Brain microvascular endothelial cell (primary cell): ENCODE measurements at regions not wholly inside any gene's neighbourhood (a gene's known extent, or its start where the extent isn't known, plus 50 kb on each side); places are given as distances from the start of the nearest gene placed in this dataset.

ENCODE experiments used
- DNase-seq: peaks from one replicate; pipeline ENCODE4 v3.0.0-alpha.2; 2020
- H3K27ac ChIP-seq: fragments of 250-450 bp; sonication (Bioruptor Pico); 2 replicates; pipeline ENCODE4 v1.5.1; 2020; ENCODE audit warnings: mild to moderate bottlenecking, moderate library complexity
- H3K27me3 ChIP-seq: fragments of 250-450 bp; sonication (Bioruptor Pico); replicated peaks from 2 replicates; pipeline ENCODE4 v1.5.1; 2020; ENCODE audit warnings: mild to moderate bottlenecking
- H3K36me3 ChIP-seq: fragments of 250-450 bp; sonication (Bioruptor Pico); replicated peaks from 2 replicates; pipeline ENCODE4 v1.5.1; 2020; ENCODE audit warnings: mild to moderate bottlenecking
- H3K4me3 ChIP-seq: 2 replicates; pipeline ENCODE4 v1.5.1; 2011; ENCODE audit warnings: low read depth, mild to moderate bottlenecking, control low read depth, low read length, moderate library complexity
- in situ Hi-C: cut with HindIII; loops from 2 replicates; pipeline ENCODE4 v1.10.0; 2017; ENCODE audit warnings: low sequenced_read_pairs, low pct_ligation_motif_present
- TF ChIP-seq, protein P1 (sequence below): IDR thresholded peaks from 2 replicates; pipeline ENCODE4 v1.5.1; 2011; ENCODE audit warnings: low read depth, mild to moderate bottlenecking, moderate library complexity, low read length, control low read depth, inconsistent platforms; ENCODE audit errors: missing control alignments

- H3K4me3 ChIP-seq: no peak overlapping the region
- no peak overlapping the region for H3K27ac ChIP-seq
- H3K27me3 ChIP-seq: no peaks in the 10 kb centered on the region
- H3K36me3 ChIP-seq: no peaks in the 10 kb centered on the region
- in situ Hi-C loops: no loop called here
- TF ChIP-seq, protein P1, sequence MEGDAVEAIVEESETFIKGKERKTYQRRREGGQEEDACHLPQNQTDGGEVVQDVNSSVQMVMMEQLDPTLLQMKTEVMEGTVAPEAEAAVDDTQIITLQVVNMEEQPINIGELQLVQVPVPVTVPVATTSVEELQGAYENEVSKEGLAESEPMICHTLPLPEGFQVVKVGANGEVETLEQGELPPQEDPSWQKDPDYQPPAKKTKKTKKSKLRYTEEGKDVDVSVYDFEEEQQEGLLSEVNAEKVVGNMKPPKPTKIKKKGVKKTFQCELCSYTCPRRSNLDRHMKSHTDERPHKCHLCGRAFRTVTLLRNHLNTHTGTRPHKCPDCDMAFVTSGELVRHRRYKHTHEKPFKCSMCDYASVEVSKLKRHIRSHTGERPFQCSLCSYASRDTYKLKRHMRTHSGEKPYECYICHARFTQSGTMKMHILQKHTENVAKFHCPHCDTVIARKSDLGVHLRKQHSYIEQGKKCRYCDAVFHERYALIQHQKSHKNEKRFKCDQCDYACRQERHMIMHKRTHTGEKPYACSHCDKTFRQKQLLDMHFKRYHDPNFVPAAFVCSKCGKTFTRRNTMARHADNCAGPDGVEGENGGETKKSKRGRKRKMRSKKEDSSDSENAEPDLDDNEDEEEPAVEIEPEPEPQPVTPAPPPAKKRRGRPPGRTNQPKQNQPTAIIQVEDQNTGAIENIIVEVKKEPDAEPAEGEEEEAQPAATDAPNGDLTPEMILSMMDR: no peak
- no peak for DNase-seq
Observed at GRCh38 chr5:39631958-39632357, 207.2 kb upstream of the DAB2 start.

DNA sequence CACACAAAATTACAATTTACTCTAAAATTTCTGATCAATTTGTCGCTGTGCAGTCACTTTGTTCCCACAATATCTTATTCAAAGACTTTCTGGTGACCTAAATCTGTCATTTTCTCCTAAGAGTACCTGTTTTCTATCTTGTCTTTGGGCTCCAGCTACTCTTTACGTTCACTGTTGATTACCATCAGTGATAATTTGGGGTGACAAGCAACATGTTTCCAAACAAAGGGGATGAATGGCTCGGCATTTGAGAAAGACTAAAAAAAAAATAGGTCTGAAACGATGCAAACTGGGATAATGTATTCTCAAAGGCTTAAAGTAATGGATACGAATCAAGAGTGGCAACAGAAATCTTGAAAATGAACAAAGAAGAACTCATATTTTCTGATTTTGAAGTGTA is 205.2 kb upstream of the DAB2 start:
- TF ChIP-seq, protein P1: no peak
- in situ Hi-C loops: no loop called here
- no peaks in the 10 kb centered on the region for H3K27me3 ChIP-seq
- no peak overlapping the region for H3K27ac ChIP-seq
- no peak for DNase-seq
- no peak overlapping the region for H3K4me3 ChIP-seq
- no peaks in the 10 kb centered on the region for H3K36me3 ChIP-seq

GRCh38 chr5:39628348-39628747 is 203.6 kb upstream of the DAB2 start:
- in situ Hi-C loops: no loop called here
- Histone ChIP-seq H3K36me3 (no peaks in the 10 kb centered on the region), H3K27ac (no peak overlapping the region), H3K27me3 (no peaks in the 10 kb centered on the region), H3K4me3 (no peak overlapping the region)
- no peak for DNase-seq
- TF ChIP-seq, protein P1: no peak

DNA sequence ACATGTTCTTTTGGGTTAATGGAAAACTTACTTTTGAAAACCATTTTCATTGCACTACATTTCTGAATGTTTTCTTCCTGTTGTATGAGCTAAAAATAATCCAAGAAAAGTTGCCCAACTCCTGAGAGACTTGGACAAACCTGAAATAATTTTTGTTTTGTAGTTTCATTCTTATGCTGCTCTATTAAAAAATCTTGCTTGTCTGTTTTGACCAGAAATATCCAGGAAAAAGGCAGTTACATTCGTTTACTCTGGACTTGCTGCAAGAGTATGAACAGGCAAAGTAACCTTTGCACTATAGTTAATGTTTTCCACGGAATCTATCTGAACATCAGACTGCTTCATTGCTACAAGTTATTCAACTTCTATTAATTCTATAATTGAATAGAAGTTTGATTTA is 200.1 kb upstream of the DAB2 start:
- no peak for DNase-seq
- Histone ChIP-seq H3K27me3 (no peaks in the 10 kb centered on the region), H3K27ac (no peak overlapping the region), H3K36me3 (no peaks in the 10 kb centered on the region), H3K4me3 (no peak overlapping the region)
- in situ Hi-C loops: no loop called here
- TF ChIP-seq, protein P1: no peak

- peak; percentile 34 for DNase-seq
- no peak overlapping the region for H3K4me3 ChIP-seq
- no peaks in the 10 kb centered on the region for H3K36me3 ChIP-seq
- H3K27ac ChIP-seq: no peak overlapping the region
- TF ChIP-seq, protein P1: no peak
- H3K27me3 ChIP-seq: no peaks in the 10 kb centered on the region
- in situ Hi-C loops: no loop called here
Observed at GRCh38 chr5:39624268-39624886, 199.6 kb upstream of the DAB2 start.

GRCh38 chr5:39623291-39623865 is 198.6 kb upstream of the DAB2 start:
- peak; percentile 24 for DNase-seq
- H3K27me3 ChIP-seq: no peaks in the 10 kb centered on the region
- in situ Hi-C loops: no loop called here
- H3K27ac ChIP-seq: no peak overlapping the region
- H3K36me3 ChIP-seq: no peaks in the 10 kb centered on the region
- TF ChIP-seq, protein P1: no peak
- H3K4me3 ChIP-seq: no peak overlapping the region
